ENCODE measurements at regions not wholly inside any gene's neighbourhood (a gene's known extent, or its start where the extent isn't known, plus 50 kb on each side); places are given as distances from the start of the nearest gene placed in this dataset.

GRCh38 chr3:43177085-43177484 is 71.2 kb upstream of the POMGNT2 start:
- H3K4me1 ChIP-seq, result no peaks in the 10 kb centered on the region
- H4K20me1 ChIP-seq (ENCODE audit: low read depth), result no peaks in the 10 kb centered on the region
- H2AFZ ChIP-seq (replicated peaks), result no peak overlapping the region
- H3F3A ChIP-seq (ENCODE audit: low read depth), result no peaks in the 10 kb centered on the region
- no peaks in the 10 kb centered on the region for H3K9me3 ChIP-seq (ENCODE audit: low read depth)
- no peak overlapping the region for H3K4me2 ChIP-seq
- H3K9me3 Mint-ChIP-seq, result peaks cover 7% of the 10 kb centered on the region
- H3K79me2 ChIP-seq (ENCODE audit: low read depth), result no peaks in the 10 kb centered on the region
- DNase-seq (ENCODE audit: low spot score), result no peak
- H3K9ac ChIP-seq, result no peak overlapping the region
- no peak overlapping the region for H3K27ac Mint-ChIP-seq
- no peaks in the 10 kb centered on the region for H3K36me3 ChIP-seq
- H3K27me3 Mint-ChIP-seq (ENCODE audit: insufficient read depth, low read depth), result no peaks in the 10 kb centered on the region
- TF ChIP-seq, protein P1, sequence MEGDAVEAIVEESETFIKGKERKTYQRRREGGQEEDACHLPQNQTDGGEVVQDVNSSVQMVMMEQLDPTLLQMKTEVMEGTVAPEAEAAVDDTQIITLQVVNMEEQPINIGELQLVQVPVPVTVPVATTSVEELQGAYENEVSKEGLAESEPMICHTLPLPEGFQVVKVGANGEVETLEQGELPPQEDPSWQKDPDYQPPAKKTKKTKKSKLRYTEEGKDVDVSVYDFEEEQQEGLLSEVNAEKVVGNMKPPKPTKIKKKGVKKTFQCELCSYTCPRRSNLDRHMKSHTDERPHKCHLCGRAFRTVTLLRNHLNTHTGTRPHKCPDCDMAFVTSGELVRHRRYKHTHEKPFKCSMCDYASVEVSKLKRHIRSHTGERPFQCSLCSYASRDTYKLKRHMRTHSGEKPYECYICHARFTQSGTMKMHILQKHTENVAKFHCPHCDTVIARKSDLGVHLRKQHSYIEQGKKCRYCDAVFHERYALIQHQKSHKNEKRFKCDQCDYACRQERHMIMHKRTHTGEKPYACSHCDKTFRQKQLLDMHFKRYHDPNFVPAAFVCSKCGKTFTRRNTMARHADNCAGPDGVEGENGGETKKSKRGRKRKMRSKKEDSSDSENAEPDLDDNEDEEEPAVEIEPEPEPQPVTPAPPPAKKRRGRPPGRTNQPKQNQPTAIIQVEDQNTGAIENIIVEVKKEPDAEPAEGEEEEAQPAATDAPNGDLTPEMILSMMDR (IDR thresholded peaks at IDR 0.05), result no peak
- no peak for TF ChIP-seq EZH2phosphoT487 (IDR thresholded peaks at IDR 0.05)
- TF ChIP-seq EZH2 (IDR thresholded peaks at IDR 0.05), result no peak
- no peak overlapping the region for H3K4me3 Mint-ChIP-seq
- H3K27me3 ChIP-seq, result no peaks in the 10 kb centered on the region
- H3K36me3 Mint-ChIP-seq, result no peaks in the 10 kb centered on the region
- H3K27ac ChIP-seq, result no peak overlapping the region
- no peak overlapping the region for H3K4me3 ChIP-seq
- H3K4me1 Mint-ChIP-seq, result peaks cover 2% of the 10 kb centered on the region

DNA sequence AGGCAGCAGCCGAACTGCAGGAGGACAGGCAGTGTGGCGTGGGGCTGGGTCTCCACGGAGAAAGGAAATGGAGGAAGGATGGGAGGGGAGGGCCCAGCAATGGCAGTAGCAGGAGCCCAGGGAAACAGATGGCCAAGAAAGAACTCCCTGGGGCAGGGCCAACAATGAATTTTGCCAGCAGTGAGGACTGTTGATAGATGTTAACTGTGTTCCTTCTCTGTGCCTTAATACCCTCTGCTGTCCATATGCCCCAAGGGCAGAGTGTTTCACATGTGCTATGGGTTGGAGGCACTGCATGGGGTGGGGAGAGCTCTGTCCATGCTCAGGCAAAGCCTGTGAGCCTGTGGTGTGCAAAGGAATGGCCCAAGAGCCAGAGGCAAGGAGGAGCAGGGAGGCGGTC is 70.8 kb upstream of the POMGNT2 start:
- peak overlapping the region; percentile 3 for H2AFZ ChIP-seq (replicated peaks)

GRCh38 chr3:43175541-43175940 is 69.7 kb upstream of the POMGNT2 start:
- H3K9me3 ChIP-seq (ENCODE audit: low read depth), result no peaks in the 10 kb centered on the region
- H3K4me1 ChIP-seq, result no peaks in the 10 kb centered on the region
- Mint-ChIP-seq H3K36me3 (no peaks in the 10 kb centered on the region), H3K4me3 (no peak overlapping the region), H3K27ac (no peak overlapping the region), H3K27me3 (ENCODE audit: insufficient read depth, low read depth) (peaks cover 2% of the 10 kb centered on the region), H3K9me3 (peaks cover 7% of the 10 kb centered on the region), H3K4me1 (peaks cover 2% of the 10 kb centered on the region)
- H3K9ac ChIP-seq, result no peak overlapping the region
- TF ChIP-seq, protein P1 (IDR thresholded peaks at IDR 0.05), result no peak
- TF ChIP-seq EZH2 (IDR thresholded peaks at IDR 0.05), result no peak
- TF ChIP-seq EZH2phosphoT487 (IDR thresholded peaks at IDR 0.05), result no peak
- H3F3A ChIP-seq (ENCODE audit: low read depth), result no peaks in the 10 kb centered on the region
- H3K4me3 ChIP-seq, result no peak overlapping the region
- no peaks in the 10 kb centered on the region for H3K36me3 ChIP-seq
- H3K27me3 ChIP-seq, result no peaks in the 10 kb centered on the region
- H3K27ac ChIP-seq, result no peak overlapping the region
- no peak overlapping the region for H3K4me2 ChIP-seq
- DNase-seq (ENCODE audit: low spot score), result no peak
- H2AFZ ChIP-seq (replicated peaks), result no peak overlapping the region
- H3K79me2 ChIP-seq (ENCODE audit: low read depth), result no peaks in the 10 kb centered on the region
- H4K20me1 ChIP-seq (ENCODE audit: low read depth), result no peaks in the 10 kb centered on the region

More for the DNA sequence above, 70.8 kb upstream of the POMGNT2 start:
- no peak for DNase-seq (ENCODE audit: low spot score)
- Histone ChIP-seq H3K79me2 (ENCODE audit: low read depth) (no peaks in the 10 kb centered on the region), H4K20me1 (ENCODE audit: low read depth) (no peaks in the 10 kb centered on the region), H3K27ac (no peak overlapping the region), H3K4me1 (no peaks in the 10 kb centered on the region), H3K9me3 (ENCODE audit: low read depth) (no peaks in the 10 kb centered on the region), H3K9ac (no peak overlapping the region), H3K36me3 (no peaks in the 10 kb centered on the region), H3K4me3 (no peak overlapping the region), H3K4me2 (no peak overlapping the region), H3F3A (ENCODE audit: low read depth) (no peaks in the 10 kb centered on the region), H3K27me3 (no peaks in the 10 kb centered on the region)
- no peak for TF ChIP-seq EZH2phosphoT487 (IDR thresholded peaks at IDR 0.05)
- no peak for TF ChIP-seq EZH2 (IDR thresholded peaks at IDR 0.05)
- TF ChIP-seq, protein P1 (IDR thresholded peaks at IDR 0.05), result no peak
- Mint-ChIP-seq H3K4me1 (peaks cover 2% of the 10 kb centered on the region), H3K9me3 (peaks cover 7% of the 10 kb centered on the region), H3K27ac (no peak overlapping the region), H3K36me3 (no peaks in the 10 kb centered on the region), H3K4me3 (no peak overlapping the region), H3K27me3 (ENCODE audit: insufficient read depth, low read depth) (no peaks in the 10 kb centered on the region)
